NCI-H2029 (cell line): ENCODE measurements at regions not wholly inside any gene's neighbourhood (a gene's known extent, or its start where the extent isn't known, plus 50 kb on each side); places are given as distances from the start of the nearest gene placed in this dataset.
"Not testable (repeated sequence)": the region's sequence is repeated elsewhere in the genome, so short reads cannot be mapped to it uniquely, and the experiment has no call there.

Source experiments
- DNase-seq: peaks from one replicate; lab custom pipeline; 2025; lab: John Stamatoyannopoulos, UW

GRCh38 chr10:31686599-31686998, 242.0 kb downstream of the ARHGAP12 start:
- DNase-seq: no peak

- DNase-seq: no peak
These were observed 244.9 kb downstream of the ARHGAP12 start for GRCh38 chr10:31683682-31684081.

DNA sequence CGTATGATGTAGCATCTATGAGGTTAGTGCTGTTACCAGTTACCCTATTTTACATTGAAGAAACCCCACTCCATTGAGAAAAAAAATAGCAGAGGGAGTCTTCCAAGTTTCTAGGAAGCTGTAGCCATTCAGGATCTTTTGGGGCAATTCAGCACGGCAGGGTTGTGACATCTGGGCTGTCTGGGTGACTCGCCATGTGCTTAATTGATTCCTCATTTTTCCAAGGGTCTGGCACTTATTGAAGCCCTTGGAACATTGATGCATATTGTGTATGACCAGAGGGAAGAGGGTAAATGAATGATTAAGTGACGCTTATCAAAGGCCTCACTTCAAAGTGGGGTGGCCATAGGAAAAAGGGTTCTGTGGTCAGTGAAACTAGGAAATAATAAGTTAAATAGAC, 248.7 kb downstream of the ARHGAP12 start:
- no peak for DNase-seq

GRCh38 chr10:31678575-31679516, 249.8 kb downstream of the ARHGAP12 start:
- no peak for DNase-seq

DNA sequence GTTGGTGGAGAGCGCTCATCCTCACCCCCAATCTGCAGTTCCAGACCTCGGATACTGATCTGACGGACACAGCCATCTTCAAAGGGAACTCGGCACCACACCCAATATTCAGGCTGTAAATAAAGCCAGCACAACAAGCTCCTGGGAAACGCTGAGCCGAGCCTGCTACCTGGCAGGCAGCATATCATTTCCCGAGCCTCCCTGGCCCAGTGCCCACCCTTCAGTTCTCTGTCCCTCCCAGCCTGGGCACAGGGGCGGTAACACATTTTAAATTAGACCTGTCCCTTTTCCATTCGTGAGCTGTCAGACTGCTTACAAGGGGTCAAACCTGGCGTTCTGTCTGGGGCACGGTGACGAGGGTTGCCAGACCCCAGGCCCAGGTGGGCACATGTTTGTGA, 250.5 kb downstream of the ARHGAP12 start:
- no peak for DNase-seq

DNA sequence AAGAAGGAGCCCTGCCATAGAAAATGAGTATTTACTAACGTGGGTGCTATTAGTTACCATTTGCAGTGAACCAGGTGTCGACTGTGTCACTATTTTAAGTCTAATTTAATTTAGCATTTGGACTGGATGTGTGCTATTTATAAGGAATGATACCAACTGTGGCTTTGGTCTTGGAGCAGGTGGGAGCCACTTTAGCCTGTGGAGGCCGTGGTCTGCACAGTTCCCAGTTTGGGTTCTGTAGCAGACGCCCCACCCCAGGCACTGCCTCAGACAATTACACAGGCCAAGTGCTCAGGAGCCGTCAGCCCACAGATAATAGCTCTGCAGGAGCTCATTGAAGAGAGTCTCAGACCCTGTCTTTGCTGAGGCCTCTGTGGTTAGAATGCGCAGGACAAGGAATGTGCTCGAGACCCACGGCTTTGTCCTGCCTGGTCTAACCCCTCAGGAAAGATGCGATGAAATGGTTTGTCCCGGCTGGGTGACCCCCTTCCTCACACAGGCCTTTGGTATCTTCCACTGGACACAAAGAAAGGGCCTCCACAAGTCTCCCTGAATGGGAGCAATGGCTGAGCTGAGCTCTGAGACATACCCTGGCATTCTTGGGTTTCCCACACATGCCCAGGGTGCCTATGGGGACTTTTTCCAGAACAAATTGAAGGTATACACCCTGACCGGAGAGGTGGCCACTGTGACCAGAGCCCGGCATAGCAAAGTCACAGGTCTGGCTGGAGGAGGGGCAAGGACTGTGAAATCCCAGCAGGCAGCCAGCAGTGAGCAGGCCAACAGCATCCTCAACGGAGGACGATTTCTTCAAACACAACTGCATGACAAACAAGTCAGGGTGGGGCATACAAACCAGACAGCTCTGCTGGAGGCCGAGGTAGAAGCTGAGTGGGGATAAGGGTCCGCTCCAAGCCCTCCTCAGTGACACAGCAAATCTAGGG, 251.2 kb downstream of the ARHGAP12 start:
- no peak for DNase-seq

- DNase-seq: no peak
These were observed 252.9 kb downstream of the ARHGAP12 start for GRCh38 chr10:31675726-31676125.

DNA sequence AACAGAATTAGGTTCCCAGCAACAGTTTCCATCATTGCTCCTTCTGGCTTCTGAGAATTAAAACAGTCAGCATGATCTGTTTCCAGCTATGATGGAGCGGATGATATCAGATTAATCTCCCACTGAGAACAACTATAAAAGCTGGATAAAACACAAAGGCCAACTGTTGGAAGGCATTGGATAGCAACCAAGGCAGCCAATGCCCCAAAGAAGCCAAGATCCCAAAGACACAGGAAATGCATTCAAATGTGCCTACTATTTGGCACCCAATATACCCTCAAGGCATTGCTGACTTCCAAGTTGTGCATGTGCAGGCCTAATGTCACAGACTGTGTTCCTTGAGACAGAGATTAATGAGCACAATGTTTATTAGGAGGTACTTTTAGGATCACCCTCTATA, 259.3 kb downstream of the ARHGAP12 start:
- DNase-seq: no peak

DNA sequence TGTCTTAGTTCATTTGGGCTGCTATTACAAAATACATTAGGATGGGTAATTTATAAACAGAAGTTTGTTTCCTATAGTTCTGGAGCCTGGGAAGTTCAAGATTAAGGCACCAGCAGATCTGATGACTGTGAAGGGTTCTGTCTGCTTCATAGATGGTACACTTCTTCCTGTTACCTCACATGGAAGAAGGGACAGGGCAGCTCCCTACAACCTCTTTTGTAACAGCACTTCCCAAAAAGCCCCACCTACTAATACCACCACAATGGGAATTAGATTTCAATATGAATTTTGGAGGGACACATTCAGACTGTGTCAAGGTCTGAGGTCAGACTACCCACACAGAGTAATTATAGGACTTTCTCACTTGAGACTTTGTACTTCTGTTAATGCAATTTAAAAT, 260.3 kb downstream of the ARHGAP12 start:
- no peak for DNase-seq

DNA sequence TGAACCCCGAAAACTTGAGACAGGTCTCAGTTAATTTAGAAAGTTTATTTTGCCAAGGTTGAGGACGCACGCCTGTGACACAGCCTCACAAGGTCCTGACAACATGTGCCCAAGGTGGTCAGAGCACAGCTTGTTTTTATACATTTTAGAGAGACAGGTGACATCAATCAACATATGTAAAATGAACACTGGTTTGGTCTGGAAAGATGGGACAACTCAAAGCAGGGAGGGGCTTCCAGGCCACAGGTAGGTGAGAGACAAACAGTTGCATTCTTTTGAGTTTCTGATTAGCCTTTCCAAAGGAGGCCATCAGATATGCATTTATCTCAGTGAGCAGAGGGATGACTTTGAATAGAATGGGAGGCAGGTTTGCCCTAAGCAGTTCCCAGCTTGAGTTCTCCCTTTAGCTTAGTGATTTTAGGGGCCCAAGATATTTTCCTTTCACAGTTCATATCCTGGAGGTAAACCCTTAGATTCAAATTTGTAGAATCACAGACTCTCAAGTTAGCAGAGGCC, 262.8 kb downstream of the ARHGAP12 start:
- not testable (repeated sequence) for DNase-seq

- no peak for DNase-seq
These were observed 263.8 kb downstream of the ARHGAP12 start for GRCh38 chr10:31664803-31665202.

DNA sequence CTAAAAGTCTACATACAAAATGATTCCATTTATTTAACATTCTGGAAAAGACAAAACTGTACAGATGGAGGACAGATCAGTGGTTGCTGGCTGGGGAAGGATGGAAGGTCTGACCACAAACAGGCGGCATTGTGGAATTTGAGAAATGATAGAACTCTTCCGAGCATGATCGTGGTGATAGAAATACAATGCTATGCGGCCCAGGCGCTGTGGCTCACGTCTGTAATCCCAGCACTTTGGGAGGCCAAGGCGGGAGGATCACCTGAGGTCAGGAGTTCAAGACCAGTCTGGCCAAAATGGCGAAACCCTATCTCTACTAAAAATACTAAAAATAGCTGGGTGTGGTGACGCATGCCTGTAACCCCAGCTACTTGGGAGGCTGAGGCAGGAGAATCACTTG, 264.6 kb downstream of the ARHGAP12 start:
- not testable (repeated sequence) for DNase-seq

DNA sequence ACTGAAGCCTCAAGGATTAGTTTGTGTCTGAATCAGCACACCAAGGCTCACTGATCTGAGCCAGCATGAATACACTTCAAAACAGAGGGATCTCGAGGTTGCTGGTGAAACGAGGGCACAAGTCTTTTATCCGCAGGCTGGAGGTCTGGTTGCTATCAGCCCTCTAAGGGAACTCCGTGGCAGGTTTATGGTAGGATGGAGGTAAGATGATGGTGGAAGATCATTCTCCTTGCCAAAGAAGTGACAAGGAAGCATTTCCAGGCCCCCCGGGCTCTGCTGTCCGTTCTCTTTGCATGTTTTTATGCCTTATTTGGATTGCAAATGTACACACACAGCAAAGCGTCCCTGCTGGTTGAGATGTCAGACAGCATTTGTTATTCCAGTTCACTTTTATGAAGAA, 268.3 kb downstream of the ARHGAP12 start:
- DNase-seq: no peak

DNA sequence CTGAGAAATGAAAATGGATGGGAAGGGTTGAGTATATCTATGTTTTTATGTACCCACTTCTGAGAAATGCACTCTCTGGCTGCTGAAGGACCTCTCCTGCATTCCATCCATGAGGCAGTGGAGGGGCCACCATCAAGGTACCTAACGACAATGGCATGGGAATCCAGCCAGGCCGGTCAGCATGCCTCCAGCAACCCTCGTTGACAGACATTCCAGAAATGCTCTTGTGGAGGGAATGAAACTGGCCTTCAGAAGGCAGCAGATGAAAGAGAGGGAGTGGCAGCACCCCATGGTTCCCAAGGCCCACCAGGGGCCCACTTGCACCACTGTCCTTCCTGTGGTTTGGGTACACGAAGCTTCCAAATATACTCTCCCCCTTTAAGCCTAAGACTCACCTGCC, 269.0 kb downstream of the ARHGAP12 start:
- no peak for DNase-seq

- DNase-seq: no peak
These were observed 271.2 kb downstream of the ARHGAP12 start for GRCh38 chr10:31657434-31657872.

DNA sequence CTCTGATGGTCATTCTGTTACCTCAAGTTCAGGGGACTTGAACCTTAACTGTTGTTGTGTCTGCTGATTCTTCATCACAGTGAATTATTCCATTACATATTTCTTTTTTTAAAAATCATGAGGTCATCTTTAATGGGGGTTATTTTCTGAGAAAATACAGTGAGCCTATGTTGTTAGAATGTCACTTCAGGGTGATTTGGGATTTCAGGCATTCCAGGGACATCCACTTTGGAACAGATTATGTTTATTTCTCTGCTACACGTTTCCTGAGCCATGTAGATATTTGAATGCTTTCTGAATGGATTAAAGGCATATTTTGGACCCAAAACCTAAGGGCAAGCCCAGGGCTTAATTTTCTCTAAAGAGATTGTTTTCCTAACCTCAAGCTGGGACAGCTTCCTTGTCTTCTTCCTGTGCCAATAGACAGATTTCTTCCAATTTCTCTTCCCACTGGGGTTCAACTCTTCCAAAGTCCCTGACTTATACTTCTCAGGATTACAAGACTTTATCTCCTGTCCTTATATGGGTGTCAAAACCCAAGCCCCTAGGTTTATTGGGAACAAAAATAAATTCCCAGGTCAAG, 271.7 kb downstream of the ARHGAP12 start:
- DNase-seq: no peak

GRCh38 chr10:31652038-31652437, 276.6 kb downstream of the ARHGAP12 start:
- DNase-seq: no peak

DNA sequence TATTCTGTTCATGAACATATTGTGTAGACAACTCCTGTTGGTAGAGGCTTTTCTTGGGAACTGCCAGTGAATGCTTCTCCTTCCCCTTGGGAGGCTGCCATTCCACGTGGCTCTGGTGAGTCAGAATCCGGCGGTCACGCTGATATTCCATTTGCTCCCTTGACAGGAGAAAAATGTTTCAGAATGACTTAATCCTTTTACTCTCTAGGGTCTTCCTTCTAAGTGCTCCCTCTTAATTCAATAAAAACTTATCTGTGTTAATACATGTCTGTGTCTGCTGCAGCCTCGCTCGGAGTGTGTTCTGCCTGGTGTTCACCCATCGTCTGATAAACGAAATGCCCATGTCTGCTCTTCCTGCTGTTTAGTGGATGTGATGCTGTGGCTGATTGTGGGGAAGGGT, 278.6 kb downstream of the ARHGAP12 start:
- no peak for DNase-seq

DNA sequence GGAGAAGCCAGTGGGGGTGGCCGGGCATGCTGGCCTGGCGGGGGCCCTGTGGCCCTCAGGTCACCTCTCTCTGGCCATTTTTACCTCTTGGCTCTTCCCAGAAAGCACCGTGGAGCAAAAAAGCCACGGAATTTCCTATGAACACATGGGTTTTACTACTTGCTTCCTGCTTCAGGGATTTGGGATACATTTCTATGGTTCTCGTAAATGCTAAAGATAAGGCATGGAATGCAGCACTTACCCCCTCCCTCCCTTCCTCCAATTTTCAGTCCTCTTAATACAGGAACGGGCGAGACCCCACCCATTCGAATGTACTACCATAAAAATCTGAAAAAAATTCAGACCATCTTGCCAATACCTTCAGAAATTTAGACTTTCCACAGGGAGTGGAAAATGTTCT, 279.7 kb downstream of the ARHGAP12 start:
- DNase-seq: no peak

GRCh38 chr10:31647861-31648260, 280.8 kb downstream of the ARHGAP12 start:
- DNase-seq: no peak

- no peak for DNase-seq
These were observed 282.1 kb downstream of the ARHGAP12 start for GRCh38 chr10:31646519-31646918.

- no peak for DNase-seq
These were observed 282.8 kb downstream of the ARHGAP12 start for GRCh38 chr10:31645786-31646185.
